ENCODE measurements at regions not wholly inside any gene's neighbourhood (a gene's known extent, or its start where the extent isn't known, plus 50 kb on each side); places are given as distances from the start of the nearest gene placed in this dataset.

GRCh38 chrX:39843318-39843717 lies 254.4 kb downstream of the BCOR start:
- no peak for TF ChIP-seq POLR2A (IDR thresholded peaks at IDR 0.05)
- TF ChIP-seq CTCF (IDR thresholded peaks at IDR 0.05) = no peak
- Histone ChIP-seq H3K4me1 (no peaks in the 10 kb centered on the region), H3K27ac (no peak overlapping the region), H3K27me3 (no peaks in the 10 kb centered on the region), H3K4me3 (no peak overlapping the region), H3K36me3 (no peaks in the 10 kb centered on the region), H3K9me3 (no peaks in the 10 kb centered on the region)
- WGBS, 2 donors = 69 to 71% methylated on average over 2 to 4 of the region's 4 CpGs
- intact Hi-C loops (cut with DNase I) = no loop called here
- no peak for DNase-seq

GRCh38 chrX:39845233-39845632 lies 252.5 kb downstream of the BCOR start:
- WGBS, 2 donors = 90 to 100% methylated on average over 1 to 9 of the region's 9 CpGs
- TF ChIP-seq CTCF (IDR thresholded peaks at IDR 0.05) (no peak), POLR2A (IDR thresholded peaks at IDR 0.05) (no peak)
- intact Hi-C loops (cut with DNase I) = no loop called here
- Histone ChIP-seq H3K36me3 (no peaks in the 10 kb centered on the region), H3K27ac (no peak overlapping the region), H3K9me3 (no peaks in the 10 kb centered on the region), H3K4me3 (no peak overlapping the region), H3K4me1 (no peaks in the 10 kb centered on the region), H3K27me3 (no peaks in the 10 kb centered on the region)
- no peak for DNase-seq

- H3K27me3 ChIP-seq = no peaks in the 10 kb centered on the region
- no peaks in the 10 kb centered on the region for H3K36me3 ChIP-seq
- no peaks in the 10 kb centered on the region for H3K9me3 ChIP-seq
- no peak overlapping the region for H3K27ac ChIP-seq
- 76 to 93% methylated on average over 4 of the region's 4 CpGs for WGBS, 2 donors
- DNase-seq = no peak
- no peak overlapping the region for H3K4me3 ChIP-seq
- TF ChIP-seq POLR2A (IDR thresholded peaks at IDR 0.05) = no peak
- no peak for TF ChIP-seq CTCF (IDR thresholded peaks at IDR 0.05)
- intact Hi-C loops (cut with DNase I) = no loop called here
- no peaks in the 10 kb centered on the region for H3K4me1 ChIP-seq
These were observed 251.3 kb downstream of the BCOR start for GRCh38 chrX:39846460-39846859.

- intact Hi-C loops (cut with DNase I) = no loop called here
- no peak for TF ChIP-seq CTCF (IDR thresholded peaks at IDR 0.05)
- H3K27ac ChIP-seq = peak overlapping the region in 1 of 4 donors; percentile 26
- no peaks in the 10 kb centered on the region for H3K36me3 ChIP-seq
- H3K4me3 ChIP-seq = no peak overlapping the region
- no peaks in the 10 kb centered on the region for H3K4me1 ChIP-seq
- H3K9me3 ChIP-seq = no peaks in the 10 kb centered on the region
- H3K27me3 ChIP-seq = no peaks in the 10 kb centered on the region
- WGBS, 2 donors = 0 to 32% methylated on average over 4 to 5 of the region's 5 CpGs
- no peak for DNase-seq
These were observed 249.5 kb downstream of the BCOR start for GRCh38 chrX:39848243-39848642.

GRCh38 chrX:39848900-39849299 lies 248.9 kb downstream of the BCOR start:
- no peaks in the 10 kb centered on the region for H3K27me3 ChIP-seq
- H3K4me1 ChIP-seq = no peaks in the 10 kb centered on the region
- H3K4me3 ChIP-seq = no peak overlapping the region
- no peaks in the 10 kb centered on the region for H3K9me3 ChIP-seq
- no peak overlapping the region for H3K27ac ChIP-seq
- intact Hi-C loops (cut with DNase I) = no loop called here
- no peak for DNase-seq
- 52 to 69% methylated on average over 6 to 7 of the region's 7 CpGs for WGBS, 2 donors
- no peaks in the 10 kb centered on the region for H3K36me3 ChIP-seq
- no peak for TF ChIP-seq POLR2A (IDR thresholded peaks at IDR 0.05)
- no peak for TF ChIP-seq CTCF (IDR thresholded peaks at IDR 0.05)
